GM19025 (cell line): ENCODE measurements at regions not wholly inside any gene's neighbourhood (a gene's known extent, or its start where the extent isn't known, plus 50 kb on each side); places are given as distances from the start of the nearest gene placed in this dataset.

Experiments
- ATAC-seq: cut with Tn5 transposase; IDR thresholded peaks from one replicate; pipeline ENCODE4 v1.9.1; 2021; ENCODE audit warnings: mild to moderate bottlenecking, low read depth, moderate library complexity; ENCODE audit not compliant: unreplicated experiment

DNA sequence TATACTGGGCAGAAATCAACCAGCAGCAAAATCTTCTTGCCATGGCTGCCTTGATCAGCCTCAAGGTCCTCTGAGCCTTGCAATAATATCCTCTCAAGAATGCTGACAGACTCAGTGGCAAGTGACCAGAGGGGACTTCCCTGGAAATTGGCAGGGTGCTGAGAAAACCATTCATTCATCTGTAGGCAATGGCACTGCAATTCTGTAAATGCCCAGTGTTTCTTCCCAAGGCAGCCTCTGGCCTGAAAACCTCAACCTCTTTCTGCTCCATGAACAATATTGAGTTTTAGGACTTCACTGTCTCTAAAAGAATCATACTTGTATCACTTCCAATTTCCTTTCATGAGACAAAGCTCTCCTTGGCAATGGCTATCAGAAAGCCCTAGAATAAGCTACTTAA, 754.3 kb upstream of the TENM3 start:
- no peak for ATAC-seq

DNA sequence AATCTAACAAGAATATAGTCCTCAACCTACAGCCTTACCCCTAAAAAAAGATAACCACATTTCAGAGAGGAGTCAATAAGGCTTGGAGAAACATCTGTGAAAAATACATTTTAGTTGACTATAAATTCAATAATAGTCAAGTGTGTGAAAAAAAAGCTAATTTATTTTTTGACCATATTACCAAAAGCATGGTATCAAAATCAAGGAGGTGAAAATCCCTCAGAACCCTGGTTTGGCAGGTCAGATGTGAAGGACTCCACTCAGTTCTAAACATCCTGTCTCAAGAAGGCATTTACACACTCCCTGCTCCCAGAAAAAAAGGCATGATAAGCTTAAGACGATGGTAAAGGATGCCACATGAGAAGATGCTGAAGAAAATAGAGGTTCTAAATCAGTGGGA, 745.1 kb upstream of the TENM3 start:
- no peak for ATAC-seq

DNA sequence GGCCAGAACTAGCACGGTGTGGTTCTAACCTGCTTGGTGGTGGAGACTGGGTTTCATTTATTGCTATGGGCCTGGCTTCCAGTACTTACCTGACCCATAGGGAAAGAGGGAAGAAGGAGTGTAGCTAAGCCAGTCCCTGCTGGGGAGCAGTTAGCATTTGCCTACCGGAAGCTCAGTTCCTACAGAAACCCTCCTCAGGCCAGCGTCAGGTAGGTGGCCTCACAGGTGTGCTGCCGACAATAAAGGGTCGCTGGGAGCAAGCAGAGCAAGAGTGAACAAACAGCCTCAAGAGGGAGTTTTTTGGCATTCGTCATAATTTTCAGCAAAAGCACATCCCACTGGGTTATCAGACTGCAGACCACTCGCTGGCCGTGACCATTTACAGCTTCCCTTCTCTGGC, 740.6 kb upstream of the TENM3 start:
- no peak for ATAC-seq

DNA sequence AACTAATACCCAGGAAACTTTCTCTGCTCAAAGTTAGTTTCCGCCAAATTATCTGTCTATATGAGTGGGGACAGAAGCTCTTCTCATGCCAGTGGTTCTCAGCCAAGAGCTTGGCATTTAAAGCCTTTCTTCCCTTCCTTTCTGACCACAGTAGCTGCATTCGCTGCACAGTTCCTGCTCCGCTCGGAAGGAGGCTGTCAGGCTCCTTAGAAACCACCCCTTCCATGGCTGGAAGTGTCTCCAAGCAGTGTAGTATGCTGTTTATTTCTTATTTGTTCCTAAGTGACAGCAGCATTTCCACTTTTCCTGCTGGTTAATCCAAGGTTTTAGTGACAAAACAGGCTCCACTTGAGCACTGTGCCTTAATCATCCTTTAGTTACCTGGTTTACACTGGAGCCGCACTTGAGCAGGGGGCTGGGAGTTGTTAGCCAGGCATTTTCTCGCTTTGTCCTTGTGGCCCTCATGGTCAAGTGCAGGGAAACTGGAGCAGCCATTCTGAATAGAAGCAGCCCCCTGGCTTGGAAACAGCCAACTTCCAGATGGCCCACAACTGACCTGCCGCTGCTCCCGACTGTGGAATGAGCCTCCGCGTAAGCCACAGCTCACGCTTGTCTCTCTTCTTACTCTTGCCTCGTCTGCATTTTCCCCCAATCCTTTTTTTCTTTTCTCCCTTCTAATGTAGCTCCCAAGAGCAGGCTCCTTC, 739.4 kb upstream of the TENM3 start:
- no peak for ATAC-seq

DNA sequence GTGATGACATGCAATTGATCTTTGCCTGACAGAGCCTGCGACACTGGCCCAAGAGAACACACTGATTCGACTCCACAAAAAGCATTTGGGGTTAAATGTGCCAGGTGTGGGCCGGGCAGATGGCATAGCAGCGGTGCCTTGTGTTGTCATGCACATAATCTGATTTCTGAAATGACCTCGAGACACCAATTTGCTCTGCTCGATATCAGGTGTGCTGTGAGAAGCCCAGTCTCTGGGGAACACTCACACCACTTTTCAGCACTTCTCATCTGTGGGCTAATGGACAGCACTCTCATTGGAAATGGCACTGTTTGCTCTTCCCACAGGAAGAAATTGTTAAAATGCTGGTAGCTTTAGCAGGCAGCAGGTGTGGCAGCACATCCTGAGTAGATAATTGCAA, 738.3 kb upstream of the TENM3 start:
- no peak for ATAC-seq

DNA sequence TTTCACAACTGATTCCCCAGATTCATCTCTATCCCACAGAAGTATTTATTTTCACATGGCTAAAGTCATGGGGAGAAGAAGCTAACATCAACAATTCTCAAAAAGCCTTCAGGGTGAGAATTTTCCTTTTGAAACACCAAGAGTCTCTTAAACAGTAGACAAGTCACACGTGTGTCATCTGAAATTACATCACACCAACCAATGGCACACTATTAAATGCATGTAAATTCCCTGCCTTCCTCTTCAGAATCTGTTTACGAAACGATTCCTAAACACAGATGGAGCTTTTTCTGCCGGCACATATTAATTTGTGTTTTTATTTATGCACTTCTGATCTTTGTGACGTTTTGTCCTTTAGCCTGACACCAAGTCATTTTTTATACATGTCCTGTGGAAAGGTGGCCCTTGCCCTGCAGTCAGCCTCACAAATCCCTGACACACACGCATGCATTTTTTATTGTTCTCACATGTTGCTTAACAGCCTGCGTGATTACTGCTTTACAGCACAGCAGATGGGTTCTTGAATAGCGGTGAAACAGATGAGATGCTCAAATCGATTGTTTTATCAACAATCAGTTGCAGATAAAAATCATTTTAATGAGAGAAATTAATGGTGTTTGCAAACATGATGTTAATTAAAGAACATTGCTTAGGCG, 735.9 kb upstream of the TENM3 start:
- ATAC-seq: no peak

DNA sequence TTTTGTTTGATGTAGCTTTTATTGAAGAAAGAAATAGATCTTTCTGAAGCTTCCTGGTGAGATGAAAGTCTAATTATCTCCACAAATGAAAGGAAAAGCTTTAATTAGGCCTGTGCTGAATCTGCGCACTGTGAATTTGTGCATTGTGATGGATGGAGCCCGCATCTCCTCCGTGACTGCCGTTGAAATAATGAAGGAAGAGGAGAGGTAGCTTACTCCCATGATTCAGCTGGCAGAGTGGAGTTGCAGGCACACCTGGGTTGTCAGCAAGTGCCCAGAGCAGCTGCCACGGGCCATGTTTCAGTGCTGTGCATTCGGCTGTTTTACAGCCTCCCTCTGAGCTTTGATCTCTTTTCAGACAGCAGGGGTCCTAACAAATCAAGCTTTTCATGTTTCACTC, 735.3 kb upstream of the TENM3 start:
- no peak for ATAC-seq

DNA sequence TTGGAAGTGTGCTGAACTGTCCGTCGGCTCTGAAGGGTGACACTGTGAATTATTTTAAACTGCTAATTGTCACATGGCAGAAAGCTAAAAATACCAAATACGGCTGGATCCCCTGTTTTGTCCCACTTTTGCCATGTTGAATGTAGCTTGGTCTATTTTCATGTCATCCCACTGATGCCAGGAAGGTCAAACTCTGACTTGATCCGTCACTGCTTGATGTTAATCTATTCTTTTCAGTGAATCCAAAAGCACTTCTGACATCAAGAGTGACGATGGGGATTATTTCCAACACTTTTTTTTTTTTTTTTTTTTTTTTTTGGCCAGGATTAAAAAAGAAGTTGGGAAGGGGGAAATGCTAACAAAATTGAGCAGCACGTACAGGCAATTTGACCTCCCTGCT, 734.6 kb upstream of the TENM3 start:
- ATAC-seq: no peak

DNA sequence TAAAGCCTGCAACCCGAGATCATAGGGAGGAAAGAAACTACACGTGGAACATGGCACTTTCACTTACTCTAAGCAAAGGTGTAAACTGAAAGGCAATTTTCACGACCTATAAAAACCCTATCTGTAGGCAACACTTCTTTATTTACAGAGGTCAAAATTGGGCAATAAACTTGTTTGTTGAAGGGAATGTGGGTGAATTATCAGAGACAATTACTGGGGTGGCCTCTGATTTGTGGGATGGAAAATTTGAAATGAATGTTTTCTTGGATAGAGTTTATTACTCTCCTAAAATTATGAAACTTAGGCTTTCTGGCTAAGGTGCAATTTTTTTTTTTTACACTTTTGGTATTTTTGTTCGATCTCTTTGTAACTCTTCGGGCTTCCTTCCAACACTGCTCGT, 734.1 kb upstream of the TENM3 start:
- ATAC-seq: no peak

DNA sequence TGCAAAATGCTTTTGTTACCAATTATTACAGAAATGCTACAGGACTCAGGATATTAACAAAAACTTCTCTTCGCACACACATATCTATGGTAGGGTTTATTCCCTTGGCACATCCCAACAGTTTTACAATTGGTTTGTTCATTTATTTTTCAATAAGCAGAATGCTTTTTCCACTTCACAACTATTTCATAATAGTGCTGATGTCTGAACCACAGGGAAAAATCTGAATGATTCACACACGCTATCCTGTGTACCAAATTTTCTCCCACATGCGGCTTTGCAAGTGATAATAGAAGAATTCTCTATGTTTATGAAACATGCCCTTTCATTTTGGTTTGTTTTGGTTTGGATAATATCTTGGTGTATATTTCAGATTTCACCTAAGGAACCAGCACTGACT, 725.7 kb upstream of the TENM3 start:
- no peak for ATAC-seq

DNA sequence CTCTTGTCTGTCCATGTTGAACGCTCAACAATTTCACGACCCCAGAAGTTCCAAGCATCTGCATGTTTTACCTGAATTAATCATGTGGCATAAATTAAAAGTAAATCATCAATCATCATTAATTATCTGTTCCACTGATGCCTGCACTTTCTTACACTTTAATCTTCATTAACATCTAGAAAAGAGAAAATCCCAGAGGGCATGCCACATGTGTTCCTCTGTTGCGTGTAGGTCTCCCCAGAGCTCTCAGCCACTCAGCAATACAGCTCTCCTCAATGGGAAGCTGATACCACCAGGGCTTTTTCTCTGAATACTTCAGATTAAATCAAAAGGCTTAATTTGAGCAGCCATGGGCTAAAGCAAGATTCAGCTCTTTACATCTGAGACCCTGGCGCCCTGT, 722.4 kb upstream of the TENM3 start:
- ATAC-seq: no peak

DNA sequence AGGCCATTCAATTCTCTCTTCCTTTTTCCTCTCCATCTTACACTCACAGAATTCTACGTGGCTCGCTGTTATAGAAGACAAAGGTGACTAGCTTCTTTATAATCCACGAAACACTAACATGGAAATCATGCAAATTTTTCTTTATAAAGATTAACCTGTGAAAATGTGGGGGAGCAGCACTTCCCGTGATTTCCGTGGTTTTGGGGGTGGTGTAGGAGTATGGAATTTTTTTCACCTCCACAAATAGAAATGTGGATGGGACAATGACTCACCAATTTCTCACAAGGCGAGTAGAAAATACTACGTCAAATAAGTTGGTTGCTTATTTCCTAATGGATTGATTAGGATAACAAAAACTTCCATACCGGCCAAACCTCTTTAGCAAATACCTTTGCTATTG, 719.2 kb upstream of the TENM3 start:
- ATAC-seq: no peak

DNA sequence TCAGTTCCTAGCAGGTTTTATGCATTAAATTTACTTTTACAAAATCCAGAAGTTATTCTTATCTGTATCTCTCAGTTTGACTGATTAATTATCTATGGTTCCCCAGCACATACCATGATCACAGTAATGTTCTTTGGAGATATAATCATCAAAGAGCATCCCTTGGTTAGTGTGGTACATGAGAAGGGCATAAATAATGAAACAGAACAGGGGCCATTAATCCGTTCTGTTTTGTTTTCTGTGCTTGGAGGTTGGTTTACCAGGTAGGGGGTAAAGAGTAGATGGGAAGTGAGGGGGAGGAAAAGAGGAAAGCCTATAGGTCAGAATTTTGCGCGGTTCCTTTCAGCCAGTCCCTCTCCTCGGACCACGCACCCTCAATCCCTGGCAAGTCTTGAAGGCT, 718.7 kb upstream of the TENM3 start:
- no peak for ATAC-seq

DNA sequence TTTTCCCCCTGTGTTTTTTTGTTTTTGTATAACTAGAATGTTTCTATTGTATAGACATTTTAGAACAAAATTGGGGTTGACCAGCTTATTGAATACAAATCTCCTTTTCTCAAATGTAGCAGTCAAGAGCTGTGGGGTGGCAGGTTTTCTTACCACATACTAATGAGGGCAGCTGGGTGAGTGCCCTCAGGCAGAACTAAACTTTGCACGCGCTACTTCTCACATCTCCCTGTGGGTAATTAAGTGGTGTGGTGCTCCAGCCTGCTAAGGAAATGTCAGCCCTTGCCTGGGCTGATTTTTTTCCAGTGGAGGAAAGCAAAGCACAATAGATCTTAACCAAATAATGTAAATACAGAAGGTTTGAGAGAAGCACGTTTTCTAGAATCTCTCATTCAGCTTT, 717.6 kb upstream of the TENM3 start:
- no peak for ATAC-seq

DNA sequence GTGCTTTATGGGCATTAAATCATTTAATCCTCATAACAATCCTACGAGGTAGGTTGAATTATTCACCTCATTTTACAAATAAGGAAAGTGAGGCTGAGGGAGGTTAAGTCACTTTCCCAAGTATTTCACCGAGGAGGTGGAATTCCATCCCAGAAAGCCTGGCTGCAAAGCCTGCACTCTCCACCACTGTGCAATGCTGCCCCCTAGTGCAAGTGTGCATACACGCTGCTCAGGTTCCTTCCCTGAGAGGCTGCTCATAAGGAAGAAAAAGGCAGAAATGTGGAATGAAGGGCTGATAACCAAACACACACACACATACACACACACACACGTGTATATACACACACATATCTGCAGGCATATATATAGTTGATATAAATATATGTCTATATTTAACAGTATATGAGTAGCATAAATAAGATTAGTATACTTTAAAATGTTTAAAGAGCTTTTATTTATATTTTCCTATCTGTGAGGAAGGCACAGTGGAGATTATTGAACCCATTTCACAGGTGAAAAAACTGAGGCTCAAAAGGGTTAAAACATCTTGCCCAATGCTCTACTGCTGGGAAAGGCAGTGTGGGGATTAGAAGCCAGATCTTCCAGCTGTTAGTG, 714.5 kb upstream of the TENM3 start:
- ATAC-seq: no peak

DNA sequence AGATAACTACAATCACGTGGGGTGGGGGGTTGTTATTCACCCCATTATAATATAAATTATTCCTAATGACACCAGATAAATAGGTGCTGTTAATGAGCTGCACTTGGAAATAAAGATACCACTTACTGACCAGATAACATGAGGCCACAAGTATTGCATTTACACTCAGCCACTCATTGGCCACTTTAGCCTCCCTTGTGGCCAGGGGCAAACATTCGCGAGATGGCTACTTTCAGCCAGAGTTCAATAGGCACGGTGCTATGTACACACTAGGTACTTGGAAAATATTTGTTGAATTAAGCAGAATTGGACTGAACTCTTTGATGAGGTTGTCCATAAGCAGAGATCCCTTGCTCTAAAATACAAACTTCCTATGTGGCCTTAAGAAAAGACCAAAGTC, 713.7 kb upstream of the TENM3 start:
- no peak for ATAC-seq

DNA sequence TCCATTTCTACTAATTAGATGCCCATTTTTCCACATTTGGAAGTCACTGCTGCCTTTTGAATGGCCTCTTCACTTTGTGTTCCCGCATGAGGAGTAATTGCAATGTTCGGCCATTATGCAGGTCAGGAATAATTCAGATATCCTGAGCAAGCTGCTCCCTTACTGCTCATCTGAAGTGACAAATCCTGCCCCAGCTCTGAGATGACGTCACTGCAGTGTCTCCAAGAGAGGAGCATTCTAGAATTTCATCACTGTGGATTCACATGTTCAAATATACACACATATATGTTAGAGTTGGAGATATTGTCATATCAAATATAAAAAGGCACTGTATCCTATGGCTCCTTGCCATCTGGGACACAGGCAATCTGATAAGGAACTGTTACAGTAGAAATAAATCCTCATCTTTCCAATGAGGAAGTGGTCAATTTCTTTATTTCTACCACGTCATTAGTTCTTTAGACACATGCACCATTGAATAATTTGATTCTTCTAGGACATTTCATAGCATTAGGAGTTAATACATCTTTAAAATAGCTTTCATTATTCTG, 706.9 kb upstream of the TENM3 start:
- ATAC-seq: no peak

DNA sequence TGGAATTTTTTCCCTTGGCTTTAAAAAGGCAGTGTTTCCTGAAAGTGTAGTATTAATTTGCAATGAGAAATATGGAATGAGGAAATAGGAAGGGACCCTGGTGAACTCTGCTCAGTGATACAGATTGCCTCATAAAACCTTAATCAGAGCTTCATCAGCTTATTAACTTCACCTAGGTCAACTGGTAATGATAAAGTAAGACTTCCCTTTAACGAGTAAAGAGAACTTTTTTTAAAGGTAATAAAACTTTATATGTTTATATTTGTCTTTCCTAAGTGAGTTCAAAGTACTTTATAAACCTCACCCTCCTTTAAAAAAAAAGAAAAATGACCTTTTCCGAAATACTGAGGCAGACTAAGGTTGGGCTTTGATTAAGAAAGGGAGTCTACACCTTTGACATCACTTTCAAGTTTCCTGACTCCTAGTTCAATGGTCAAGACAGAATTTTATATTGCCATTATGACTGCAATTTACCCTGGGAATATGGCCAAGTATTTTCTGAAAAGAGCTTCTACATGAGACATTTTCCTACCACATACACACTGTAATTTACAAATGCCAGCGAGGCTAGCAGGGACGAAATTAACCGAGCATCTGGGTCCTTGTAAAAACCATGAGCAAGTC, 706.3 kb upstream of the TENM3 start:
- ATAC-seq: no peak

DNA sequence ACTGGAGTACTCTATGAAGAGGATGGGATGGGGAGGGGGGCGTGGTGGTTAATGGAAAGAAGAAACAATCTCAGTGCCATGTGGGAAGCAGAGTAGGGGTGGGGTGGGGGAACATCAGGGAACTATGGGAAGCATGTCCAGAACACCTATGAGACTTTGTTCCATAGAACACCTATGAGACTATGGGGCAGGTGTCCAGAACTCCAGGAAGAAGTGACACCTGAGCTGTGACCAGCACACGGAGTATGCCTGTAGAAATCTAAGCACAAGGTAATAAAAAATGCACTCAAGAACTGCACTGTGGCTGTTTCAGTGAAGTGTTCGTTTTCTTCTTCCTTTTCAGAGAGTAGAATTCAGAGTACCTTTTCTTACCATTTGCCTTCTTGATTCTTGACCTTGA, 704.8 kb upstream of the TENM3 start:
- no peak for ATAC-seq

DNA sequence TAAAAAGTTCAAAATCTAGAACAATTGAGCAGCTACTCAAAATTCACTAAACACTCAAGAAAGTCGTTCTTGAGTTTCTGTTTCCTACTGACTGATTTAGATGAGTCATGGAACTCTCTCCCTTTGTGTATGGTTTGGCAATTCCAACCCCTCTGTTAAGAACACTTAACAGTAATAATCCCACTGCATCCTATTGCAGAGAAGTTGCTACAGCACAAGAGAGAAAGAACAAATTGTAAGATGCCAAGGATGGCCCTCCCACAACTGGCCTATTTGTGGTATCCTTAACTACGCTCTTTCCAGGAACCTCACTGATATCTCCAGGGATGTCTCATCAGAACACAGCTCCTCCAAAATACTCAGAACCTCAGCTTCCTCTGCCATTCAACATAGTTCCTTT, 701.8 kb upstream of the TENM3 start:
- no peak for ATAC-seq

DNA sequence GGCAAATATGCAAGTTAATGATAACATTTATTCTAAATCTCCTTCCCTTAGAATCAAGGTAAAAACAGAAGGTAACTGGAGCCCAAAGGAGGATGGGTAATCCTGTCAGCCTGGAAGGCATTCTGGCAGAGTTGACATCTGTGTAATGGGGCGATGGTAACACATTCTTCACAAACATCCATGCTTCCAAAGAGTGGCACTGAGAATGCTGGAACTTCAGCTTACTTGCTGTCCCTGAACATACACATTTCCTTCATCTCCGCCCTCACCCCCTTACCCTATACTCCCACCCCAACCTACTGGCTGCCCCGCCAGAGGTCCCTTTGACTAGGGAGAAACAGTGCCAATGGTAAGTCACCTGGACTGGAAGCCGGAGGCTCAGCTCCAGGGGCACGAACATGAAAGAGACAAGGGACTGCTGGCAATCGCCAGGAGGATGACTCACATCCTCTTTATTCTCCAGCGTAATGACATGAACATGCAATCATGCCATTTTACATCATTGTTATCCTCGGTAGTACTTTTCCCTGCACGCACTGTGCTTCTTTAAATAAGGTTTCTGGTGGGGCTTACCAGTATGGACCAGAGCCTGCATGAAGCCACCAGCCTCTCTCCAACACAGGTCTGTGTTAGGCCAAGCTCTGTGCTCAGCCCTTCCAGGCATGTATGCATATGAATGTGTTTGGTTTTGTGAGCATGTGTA, 694.2 kb upstream of the TENM3 start:
- ATAC-seq: no peak
